ENCODE measurements at regions not wholly inside any gene's neighbourhood (a gene's known extent, or its start where the extent isn't known, plus 50 kb on each side); places are given as distances from the start of the nearest gene placed in this dataset.

GRCh38 chr10:128993443-128993842 lies 473.6 kb upstream of the MGMT start:
- no peaks in the 10 kb centered on the region for H3K36me3 ChIP-seq (ENCODE audit: control insufficient read depth in 4 of 4, insufficient read depth in 3 of 4, low read depth in 1 of 4, low read length in 3 of 4)
- 74% methylated on average over 8 of the region's 8 CpGs for WGBS
- DNase-seq (ENCODE audit: low spot score): no peak

More at GRCh38 chr10:128993443-128993842, 473.6 kb upstream of the MGMT start:
- H3K9ac ChIP-seq (ENCODE audit: low read depth in 1 of 2, low read length in 2 of 2): no peak overlapping the region
- no peak overlapping the region for H3K27ac ChIP-seq (ENCODE audit: low read depth in 1 of 2, low read length in 2 of 2)
- no peak overlapping the region for H3K4me3 ChIP-seq (ENCODE audit: low read depth in 1 of 3, low read length in 3 of 3)
- peaks cover 0 to 9% (median 0%) of the 10 kb centered on the region in 4 donors for H3K27me3 ChIP-seq (ENCODE audit: control insufficient read depth in 4 of 4, insufficient read depth in 4 of 4, low read length in 3 of 4)
- no peaks in the 10 kb centered on the region for H3K9me3 ChIP-seq (ENCODE audit: control insufficient read depth in 4 of 4, low read length in 3 of 4)
- H3K4me1 ChIP-seq (ENCODE audit: control insufficient read depth in 4 of 4, insufficient read depth in 4 of 4, low read length in 3 of 4): no peaks in the 10 kb centered on the region
- TF ChIP-seq JUND (IDR thresholded peaks at IDR 0.05) (no peak), MAX (IDR thresholded peaks at IDR 0.05) (no peak), REST (IDR thresholded peaks at IDR 0.05) (no peak), FOXA2 (IDR thresholded peaks at IDR 0.05) (no peak), EGR1 (IDR thresholded peaks at IDR 0.05; ENCODE audit: low read depth in 2 of 2) (no peak), RXRA (IDR thresholded peaks at IDR 0.05) (no peak), HNF4G (IDR thresholded peaks at IDR 0.05) (no peak), YY1 (IDR thresholded peaks at IDR 0.05) (no peak), HNF4A (conservative IDR thresholded peaks at IDR 0.05) (no peak), FOXA1 (IDR thresholded peaks at IDR 0.05) (no peak), NR2F2 (IDR thresholded peaks at IDR 0.05) (no peak), RAD21 (IDR thresholded peaks at IDR 0.05) (no peak), TAF1 (conservative IDR thresholded peaks at IDR 0.05) (no peak), ATF3 (IDR thresholded peaks at IDR 0.05) (no peak), SP1 (IDR thresholded peaks at IDR 0.05) (no peak), GABPA (IDR thresholded peaks at IDR 0.05 in 1 of 2, conservative IDR thresholded peaks at IDR 0.05 in 1 of 2) (no peak)
- TF ChIP-seq, protein P1, sequence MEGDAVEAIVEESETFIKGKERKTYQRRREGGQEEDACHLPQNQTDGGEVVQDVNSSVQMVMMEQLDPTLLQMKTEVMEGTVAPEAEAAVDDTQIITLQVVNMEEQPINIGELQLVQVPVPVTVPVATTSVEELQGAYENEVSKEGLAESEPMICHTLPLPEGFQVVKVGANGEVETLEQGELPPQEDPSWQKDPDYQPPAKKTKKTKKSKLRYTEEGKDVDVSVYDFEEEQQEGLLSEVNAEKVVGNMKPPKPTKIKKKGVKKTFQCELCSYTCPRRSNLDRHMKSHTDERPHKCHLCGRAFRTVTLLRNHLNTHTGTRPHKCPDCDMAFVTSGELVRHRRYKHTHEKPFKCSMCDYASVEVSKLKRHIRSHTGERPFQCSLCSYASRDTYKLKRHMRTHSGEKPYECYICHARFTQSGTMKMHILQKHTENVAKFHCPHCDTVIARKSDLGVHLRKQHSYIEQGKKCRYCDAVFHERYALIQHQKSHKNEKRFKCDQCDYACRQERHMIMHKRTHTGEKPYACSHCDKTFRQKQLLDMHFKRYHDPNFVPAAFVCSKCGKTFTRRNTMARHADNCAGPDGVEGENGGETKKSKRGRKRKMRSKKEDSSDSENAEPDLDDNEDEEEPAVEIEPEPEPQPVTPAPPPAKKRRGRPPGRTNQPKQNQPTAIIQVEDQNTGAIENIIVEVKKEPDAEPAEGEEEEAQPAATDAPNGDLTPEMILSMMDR (IDR thresholded peaks at IDR 0.05; ENCODE audit: low read depth, low read length, missing input control): no peak
- TF ChIP-seq, protein P2, sequence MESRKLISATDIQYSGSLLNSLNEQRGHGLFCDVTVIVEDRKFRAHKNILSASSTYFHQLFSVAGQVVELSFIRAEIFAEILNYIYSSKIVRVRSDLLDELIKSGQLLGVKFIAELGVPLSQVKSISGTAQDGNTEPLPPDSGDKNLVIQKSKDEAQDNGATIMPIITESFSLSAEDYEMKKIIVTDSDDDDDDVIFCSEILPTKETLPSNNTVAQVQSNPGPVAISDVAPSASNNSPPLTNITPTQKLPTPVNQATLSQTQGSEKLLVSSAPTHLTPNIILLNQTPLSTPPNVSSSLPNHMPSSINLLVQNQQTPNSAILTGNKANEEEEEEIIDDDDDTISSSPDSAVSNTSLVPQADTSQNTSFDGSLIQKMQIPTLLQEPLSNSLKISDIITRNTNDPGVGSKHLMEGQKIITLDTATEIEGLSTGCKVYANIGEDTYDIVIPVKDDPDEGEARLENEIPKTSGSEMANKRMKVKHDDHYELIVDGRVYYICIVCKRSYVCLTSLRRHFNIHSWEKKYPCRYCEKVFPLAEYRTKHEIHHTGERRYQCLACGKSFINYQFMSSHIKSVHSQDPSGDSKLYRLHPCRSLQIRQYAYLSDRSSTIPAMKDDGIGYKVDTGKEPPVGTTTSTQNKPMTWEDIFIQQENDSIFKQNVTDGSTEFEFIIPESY (IDR thresholded peaks at IDR 0.05): no peak

All from liver (tissue), 8 donors.